Keratinocyte (primary cell): ENCODE measurements at regions not wholly inside any gene's neighbourhood (a gene's known extent, or its start where the extent isn't known, plus 50 kb on each side); places are given as distances from the start of the nearest gene placed in this dataset.
A peak's percentile ranks its signal among the peaks of the same experiment; 100 is the strongest.

Source experiments
- DNase-seq: peaks from one replicate; pipeline ENCODE4 v3.0.0-alpha.2; 2011; ENCODE audit warnings: low read depth, missing footprints, low spot score
- FAIRE-seq: peaks from 2 replicates; lab custom pipeline; 2011; peaks lifted over from hg19 to GRCh38; lab: Jason Lieb, UNC
- H2AFZ ChIP-seq: 2 replicates; pipeline ENCODE4 v1.6.0; 2012; ENCODE audit warnings: low read length, control low read depth, inconsistent platforms; ENCODE audit not compliant: control insufficient read depth
- H3K27ac ChIP-seq: 2 replicates; pipeline ENCODE4 v1.5.1; 2011; ENCODE audit warnings: low read length; ENCODE audit not compliant: control insufficient read depth, insufficient read depth
- H3K27me3 ChIP-seq: 3 replicates; pipeline ENCODE4 v1.6.0; 2011; ENCODE audit warnings: low read length; ENCODE audit not compliant: control insufficient read depth, insufficient read depth; ENCODE audit errors: extremely low read depth
- H3K36me3 ChIP-seq, 2 experiments: 2 replicates in 1 of 2; 3 replicates in 1 of 2; pipeline ENCODE4 v1.5.1; 2011; ENCODE audit warnings: low read length in 2 of 2, mild to moderate bottlenecking in 1 of 2; ENCODE audit not compliant: control insufficient read depth in 2 of 2, insufficient read depth in 2 of 2; ENCODE audit errors: extremely low read depth in 1 of 2
- H3K4me1 ChIP-seq: 3 replicates; pipeline ENCODE4 v1.5.1; 2011; ENCODE audit warnings: low read length; ENCODE audit not compliant: control insufficient read depth, insufficient read depth; ENCODE audit errors: extremely low read depth
- H3K4me2 ChIP-seq: 3 replicates; pipeline ENCODE4 v1.6.0; 2011; ENCODE audit warnings: low read depth, low read length; ENCODE audit not compliant: control insufficient read depth, insufficient read depth; ENCODE audit errors: extremely low read depth
- H3K4me3 ChIP-seq, 3 experiments: fragments of 200-600 bp in 1 of 3; sonication (generic) in 1 of 3; 2 replicates in 2 of 3; 3 replicates in 1 of 3; pipeline ENCODE4 v1.5.1; 2011 to 2016; ENCODE audit warnings: low read length in 3 of 3, mild to moderate bottlenecking in 3 of 3, control low read depth in 2 of 3, inconsistent platforms in 1 of 3, low read depth in 1 of 3, mixed read lengths in 1 of 3, mixed run types in 1 of 3, moderate library complexity in 1 of 3; ENCODE audit not compliant: control insufficient read depth in 2 of 3, insufficient read depth in 2 of 3; ENCODE audit errors: extremely low read depth in 1 of 3
- H3K79me2 ChIP-seq: 2 replicates; pipeline ENCODE4 v1.6.0; 2012; ENCODE audit warnings: low read length; ENCODE audit not compliant: control insufficient read depth, insufficient read depth
- H3K9ac ChIP-seq: 3 replicates; pipeline ENCODE4 v1.6.0; 2011; ENCODE audit warnings: low read length; ENCODE audit not compliant: control insufficient read depth, insufficient read depth; ENCODE audit errors: extremely low read depth
- H3K9me1 ChIP-seq: 3 replicates; pipeline ENCODE4 v1.6.0; 2011; ENCODE audit warnings: low read length; ENCODE audit not compliant: control insufficient read depth, insufficient read depth; ENCODE audit errors: extremely low read depth
- H3K9me3 ChIP-seq: 2 replicates; pipeline ENCODE4 v1.5.1; 2012; ENCODE audit warnings: low read depth, low read length; ENCODE audit not compliant: control insufficient read depth
- H4K20me1 ChIP-seq: 3 replicates; pipeline ENCODE4 v1.6.0; 2011; ENCODE audit warnings: low read length; ENCODE audit not compliant: control insufficient read depth, insufficient read depth; ENCODE audit errors: extremely low read depth
- CTCF ChIP-seq, 3 experiments: IDR thresholded peaks in 1 of 3; conservative IDR thresholded peaks in 1 of 3; optimal IDR thresholded peaks in 1 of 3; 2 replicates in 2 of 3; 3 replicates in 1 of 3; pipeline versions ENCODE3 to v1.5.1; 2011; ENCODE audit warnings: low read length in 3 of 3, mild to moderate bottlenecking in 3 of 3, moderate library complexity in 2 of 3, control low read depth in 1 of 3, inconsistent platforms in 1 of 3; ENCODE audit not compliant: insufficient read depth in 2 of 3; ENCODE audit errors: extremely low read depth in 1 of 3
- EZH2 ChIP-seq: IDR thresholded peaks from one replicate; pipeline ENCODE4 v1.6.1; 2012; ENCODE audit warnings: inconsistent platforms, mild to moderate bottlenecking, low read length, moderate library complexity
- dilution Hi-C: fragments of 300-500 bp; cut with MboI; formaldehyde crosslinking; loops from one replicate; pipeline ENCODE4 v1.7.0; 2020; ENCODE audit warnings: low sequenced_read_pairs; ENCODE audit not compliant: extremely low pct_ligation_motif_present

DNA sequence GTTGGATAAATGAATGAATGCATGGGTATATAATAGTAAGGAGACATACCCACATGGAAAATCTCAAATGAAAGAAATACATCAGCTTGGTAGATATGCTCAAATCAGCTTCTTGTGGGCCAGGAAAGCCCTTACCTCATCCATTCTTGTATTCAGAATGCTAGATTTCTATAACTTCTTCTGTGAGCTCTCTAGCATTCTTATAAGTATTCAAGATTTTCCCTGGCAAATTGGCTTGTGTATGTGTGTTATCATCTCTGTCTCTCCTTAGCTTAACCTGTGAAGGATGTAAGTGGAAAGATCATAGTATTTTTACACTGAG is 100.8 kb downstream of the OR2B2 start:
- Histone ChIP-seq H3K79me2 (no peaks in the 10 kb centered on the region), H3K27ac (peak overlapping the region; percentile 88), H4K20me1 (no peaks in the 10 kb centered on the region), H3K27me3 (no peaks in the 10 kb centered on the region), H3K4me3 (peak overlapping the region in 2 of 3 experiments; percentile 83 to 84), H3K4me2 (peak overlapping the region; percentile 96), H3K36me3 (no peaks in the 10 kb centered on the region), H3K9me3 (no peaks in the 10 kb centered on the region), H3K4me1 (peaks cover 23% of the 10 kb centered on the region), H2AFZ (no peak overlapping the region), H3K9me1 (no peaks in the 10 kb centered on the region), H3K9ac (peak overlapping the region; percentile 89)
- DNase-seq (no peak), FAIRE-seq (no peak)
- dilution Hi-C loops, result no loop called here
- no peak for TF ChIP-seq CTCF (optimal IDR thresholded peaks at IDR 0.05 in 1 of 3, IDR thresholded peaks at IDR 0.05 in 1 of 3, conservative IDR thresholded peaks at IDR 0.05 in 1 of 3; ENCODE audit: extremely low read depth in 1 of 3, insufficient read depth in 2 of 3, low read length in 3 of 3)
- no peak for TF ChIP-seq EZH2

DNA sequence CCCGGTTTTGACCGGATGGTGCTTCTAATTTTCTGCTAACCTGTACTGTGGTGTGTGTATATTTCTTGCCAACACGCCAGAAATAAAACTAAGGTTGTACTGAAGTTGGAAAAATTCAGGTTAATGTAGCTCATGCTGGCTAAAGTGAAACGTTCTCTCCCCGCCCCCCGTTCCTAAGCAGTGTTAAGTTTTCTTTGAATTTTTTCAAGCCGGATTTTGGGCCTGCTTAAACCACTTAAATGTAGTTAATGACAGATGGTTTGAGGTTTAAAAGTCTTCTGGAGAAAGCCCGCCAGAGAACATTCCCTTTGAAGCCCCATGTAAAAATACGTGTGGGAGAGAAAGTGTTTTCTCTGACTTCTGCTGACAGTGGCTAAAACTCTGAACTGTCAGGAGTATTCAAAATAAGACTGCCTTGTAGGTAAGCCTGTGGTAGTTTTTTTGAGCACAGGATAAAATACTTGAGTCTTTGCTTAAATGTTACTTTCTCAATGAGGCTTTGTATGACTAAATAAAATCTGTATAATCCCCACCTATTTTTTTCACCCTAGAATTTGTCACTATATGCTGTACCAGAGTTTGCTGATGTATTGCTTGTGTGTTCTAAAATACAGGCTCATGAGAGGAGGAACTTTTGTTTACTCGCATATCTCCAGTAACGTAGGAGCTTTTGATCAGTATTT is 101.3 kb downstream of the OR2B2 start:
- DNase-seq, result no peak
- H3K9me1 ChIP-seq, result no peaks in the 10 kb centered on the region
- peak overlapping the region; percentile 96 for H3K4me2 ChIP-seq
- H3K27ac ChIP-seq, result peak overlapping the region; percentile 88
- no peaks in the 10 kb centered on the region for H3K9me3 ChIP-seq
- H3K4me1 ChIP-seq, result peaks cover 23% of the 10 kb centered on the region
- no peaks in the 10 kb centered on the region for H3K36me3 ChIP-seq
- H2AFZ ChIP-seq, result no peak overlapping the region
- H4K20me1 ChIP-seq, result no peaks in the 10 kb centered on the region
- no peaks in the 10 kb centered on the region for H3K79me2 ChIP-seq
- FAIRE-seq, result no peak
- TF ChIP-seq EZH2 (no peak), CTCF (optimal IDR thresholded peaks at IDR 0.05 in 1 of 3, IDR thresholded peaks at IDR 0.05 in 1 of 3, conservative IDR thresholded peaks at IDR 0.05 in 1 of 3; ENCODE audit: extremely low read depth in 1 of 3, insufficient read depth in 2 of 3, low read length in 3 of 3) (no peak)
- dilution Hi-C loops, result no loop called here
- peak overlapping the region; percentile 89 for H3K9ac ChIP-seq
- H3K27me3 ChIP-seq, result no peaks in the 10 kb centered on the region
- H3K4me3 ChIP-seq, result peak overlapping the region; percentile 43 to 84 (median 83)
